NCI-H2196 (cell line): ENCODE measurements at regions not wholly inside any gene's neighbourhood (a gene's known extent, or its start where the extent isn't known, plus 50 kb on each side); places are given as distances from the start of the nearest gene placed in this dataset.
"Not testable (repeated sequence)": the region's sequence is repeated elsewhere in the genome, so short reads cannot be mapped to it uniquely, and the experiment has no call there.

ENCODE experiments used
- DNase-seq: peaks from one replicate; lab custom pipeline; 2025; ENCODE audit not compliant: unreplicated experiment; lab: John Stamatoyannopoulos, UW

- no peak for DNase-seq
These were observed 74.2 kb downstream of the APOBEC1 start for GRCh38 chr12:7591531-7591930.

DNA sequence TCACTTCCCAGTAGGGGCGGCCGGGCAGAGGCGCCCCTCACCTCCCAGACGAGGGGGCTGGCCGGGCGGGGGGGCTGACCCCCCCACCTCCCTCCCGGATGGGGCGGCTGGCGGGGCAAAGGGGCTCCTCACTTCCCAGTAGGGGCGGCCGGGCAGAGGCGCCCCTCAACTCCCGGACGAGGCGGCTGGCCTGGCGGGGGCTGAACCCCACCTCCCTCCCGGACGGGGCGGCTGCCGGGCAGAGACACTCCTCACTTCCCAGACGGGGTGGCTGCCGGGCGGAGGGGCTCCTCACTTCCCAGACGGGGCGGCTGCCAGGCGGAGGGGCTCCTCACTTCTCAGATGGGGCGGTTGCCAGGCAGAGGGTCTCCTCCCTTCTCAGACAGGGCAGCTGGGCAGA, 75.6 kb downstream of the APOBEC1 start:
- not testable (repeated sequence) for DNase-seq

DNA sequence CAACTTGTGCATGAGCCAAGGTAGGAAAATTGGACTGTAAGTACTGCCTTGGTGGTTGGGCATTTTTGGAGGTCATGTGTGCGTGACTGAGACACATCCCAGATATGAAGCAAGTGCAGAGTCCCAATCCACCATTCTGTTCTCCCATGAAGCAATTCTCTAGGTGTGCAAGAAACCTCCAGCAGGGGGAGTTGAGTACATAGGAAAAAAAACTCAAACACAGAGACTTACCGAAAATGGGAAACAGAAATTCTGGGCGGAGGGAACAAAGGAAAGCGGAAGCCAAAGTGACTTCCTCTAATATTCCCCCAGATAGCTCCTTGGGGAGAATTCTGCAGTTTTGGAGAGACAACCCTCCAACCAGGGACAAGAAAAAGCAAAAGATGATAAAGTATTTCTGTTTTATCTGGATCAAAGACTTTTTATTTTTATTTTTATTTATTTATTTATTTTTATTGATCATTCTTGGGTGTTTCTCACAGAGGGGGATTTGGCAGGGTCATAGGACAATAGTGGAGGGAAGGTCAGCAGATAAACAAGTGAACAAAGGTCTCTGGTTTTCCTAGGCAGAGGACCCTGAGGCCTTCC, 76.9 kb downstream of the APOBEC1 start:
- peak; percentile 2 for DNase-seq

GRCh38 chr12:7584137-7584536, 80.6 kb upstream of the CD163 start:
- not testable (repeated sequence) for DNase-seq

DNA sequence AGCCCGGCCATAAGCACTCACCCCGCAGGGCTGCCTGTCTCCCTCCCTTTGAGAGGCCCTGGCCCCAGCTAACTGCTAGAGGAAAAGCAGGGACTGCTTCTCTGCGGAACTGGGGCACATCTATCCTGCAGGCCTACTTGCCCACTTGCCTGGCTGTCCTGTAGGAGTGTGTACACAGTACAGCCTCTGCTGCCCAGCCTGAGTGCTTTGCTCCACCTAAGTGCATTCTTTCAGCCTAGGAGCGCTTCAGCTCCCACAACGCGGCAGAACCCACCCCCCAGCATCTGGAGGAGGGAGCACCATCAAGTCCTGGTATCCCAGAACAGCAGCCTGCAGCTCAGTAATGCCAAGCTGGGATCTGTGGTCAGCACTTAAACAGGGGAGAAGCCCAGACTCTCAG, 79.9 kb upstream of the CD163 start:
- no peak for DNase-seq

GRCh38 chr12:7582796-7583195, 79.2 kb upstream of the CD163 start:
- no peak for DNase-seq

DNA sequence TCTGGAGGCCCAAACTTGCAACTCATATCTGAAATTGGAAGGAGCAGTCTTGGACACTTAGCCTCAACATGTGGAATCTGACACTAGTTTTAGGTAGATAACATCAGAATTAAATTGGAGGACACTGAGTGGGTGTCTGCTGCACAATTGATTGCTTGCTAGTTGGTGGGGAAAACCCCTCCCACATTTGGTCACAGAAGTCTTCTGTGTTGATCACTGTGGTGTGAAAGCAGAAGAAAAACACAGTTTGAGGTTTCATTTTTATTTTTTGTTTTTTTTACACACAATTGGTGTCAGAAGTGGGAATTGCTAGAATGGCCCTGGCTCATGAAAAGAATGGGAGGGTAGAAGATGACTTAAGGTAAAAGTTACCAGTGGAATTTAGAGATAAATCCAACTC, 78.0 kb upstream of the CD163 start:
- no peak for DNase-seq

DNA sequence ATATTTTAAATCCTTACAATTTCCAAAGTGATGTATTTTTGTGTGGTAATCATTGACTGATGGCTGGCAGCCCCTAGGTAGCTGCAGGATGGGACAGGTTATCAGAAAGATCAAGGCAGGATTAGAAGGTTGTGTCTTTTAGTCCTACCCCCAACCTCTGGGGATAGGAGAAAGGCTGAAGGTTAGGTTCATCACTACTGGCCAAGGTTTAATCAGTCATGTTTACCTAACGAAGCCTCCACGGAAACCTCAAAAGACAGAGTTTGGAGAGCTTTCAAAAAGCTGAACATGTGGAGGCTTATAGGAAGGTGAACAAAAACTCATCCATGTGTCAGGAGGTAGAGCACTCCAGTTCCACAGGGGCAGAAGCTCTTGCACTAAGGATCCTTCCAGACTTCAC, 77.5 kb upstream of the CD163 start:
- no peak for DNase-seq

GRCh38 chr12:7571257-7571656, 67.7 kb upstream of the CD163 start:
- no peak for DNase-seq

GRCh38 chr12:7557227-7557626, 53.6 kb upstream of the CD163 start:
- no peak for DNase-seq

DNA sequence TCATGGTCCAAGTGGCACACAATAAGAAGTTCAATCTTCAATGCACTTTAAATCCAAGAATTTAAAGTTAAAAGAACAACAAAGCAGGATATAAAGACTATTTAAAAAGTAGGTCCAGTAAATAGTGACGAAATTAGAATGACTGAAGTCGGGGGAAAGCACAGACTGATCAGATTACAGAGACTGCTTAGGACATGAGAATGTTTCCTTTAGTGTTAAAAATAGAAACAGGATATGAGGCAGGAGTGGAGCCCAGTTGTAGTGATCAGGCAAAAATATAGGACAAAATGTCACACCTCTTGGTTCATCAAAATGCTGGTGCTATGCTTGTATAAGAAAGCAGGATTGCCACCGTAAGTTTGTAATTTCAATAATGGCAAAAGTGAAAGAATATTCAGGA, 52.2 kb upstream of the CD163 start:
- no peak for DNase-seq

- DNase-seq: not testable (repeated sequence)
These were observed 51.3 kb upstream of the CD163 start for GRCh38 chr12:7554831-7555230.
